C4-2B (cell line): ENCODE measurements at regions not wholly inside any gene's neighbourhood (a gene's known extent, or its start where the extent isn't known, plus 50 kb on each side); places are given as distances from the start of the nearest gene placed in this dataset.
"Not testable (repeated sequence)": the region's sequence is repeated elsewhere in the genome, so short reads cannot be mapped to it uniquely, and the experiment has no call there.

Experiments
- H3K27ac ChIP-seq: fragments of 450-650 bp; 2 replicates; pipeline ENCODE4 v1.5.1; 2017
- ZFX ChIP-seq: fragments of 450-650 bp; IDR thresholded peaks from 2 replicates; pipeline ENCODE4 v1.6.1; 2017
- TF ChIP-seq, protein P1 (sequence below): fragments of 450-650 bp; conservative IDR thresholded peaks from 2 replicates; pipeline ENCODE4 v1.5.1; 2017; ENCODE audit warnings: mild to moderate bottlenecking

- H3K27ac ChIP-seq: peak overlapping the region; percentile 56; the same call in 1 of the 2 replicates
These were observed 68.9 kb upstream of the NFE2L3 start for GRCh38 chr7:26083113-26083512.

DNA sequence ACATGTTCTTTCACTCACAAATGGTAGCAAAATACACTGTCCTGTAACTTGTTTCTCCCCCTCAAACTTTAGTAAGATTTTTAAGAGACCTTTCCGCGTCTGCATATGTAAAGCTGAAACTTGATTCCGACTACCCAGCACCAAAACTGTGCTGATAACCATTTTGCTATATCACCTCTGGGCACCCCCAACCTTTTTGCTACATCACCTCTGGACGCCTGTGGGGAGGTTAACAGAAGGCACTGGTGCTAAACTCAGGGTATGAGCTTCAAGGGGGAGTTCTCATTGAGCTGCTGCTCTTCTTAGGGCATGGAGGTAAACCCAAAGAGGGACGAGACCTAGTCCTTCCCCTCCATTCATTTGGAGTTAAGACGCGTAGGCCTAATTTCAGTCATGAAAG is 67.6 kb upstream of the NFE2L3 start:
- TF ChIP-seq ZFX: no peak
- TF ChIP-seq, protein P1, sequence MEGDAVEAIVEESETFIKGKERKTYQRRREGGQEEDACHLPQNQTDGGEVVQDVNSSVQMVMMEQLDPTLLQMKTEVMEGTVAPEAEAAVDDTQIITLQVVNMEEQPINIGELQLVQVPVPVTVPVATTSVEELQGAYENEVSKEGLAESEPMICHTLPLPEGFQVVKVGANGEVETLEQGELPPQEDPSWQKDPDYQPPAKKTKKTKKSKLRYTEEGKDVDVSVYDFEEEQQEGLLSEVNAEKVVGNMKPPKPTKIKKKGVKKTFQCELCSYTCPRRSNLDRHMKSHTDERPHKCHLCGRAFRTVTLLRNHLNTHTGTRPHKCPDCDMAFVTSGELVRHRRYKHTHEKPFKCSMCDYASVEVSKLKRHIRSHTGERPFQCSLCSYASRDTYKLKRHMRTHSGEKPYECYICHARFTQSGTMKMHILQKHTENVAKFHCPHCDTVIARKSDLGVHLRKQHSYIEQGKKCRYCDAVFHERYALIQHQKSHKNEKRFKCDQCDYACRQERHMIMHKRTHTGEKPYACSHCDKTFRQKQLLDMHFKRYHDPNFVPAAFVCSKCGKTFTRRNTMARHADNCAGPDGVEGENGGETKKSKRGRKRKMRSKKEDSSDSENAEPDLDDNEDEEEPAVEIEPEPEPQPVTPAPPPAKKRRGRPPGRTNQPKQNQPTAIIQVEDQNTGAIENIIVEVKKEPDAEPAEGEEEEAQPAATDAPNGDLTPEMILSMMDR: no peak
- H3K27ac ChIP-seq: no peak overlapping the region

More at GRCh38 chr7:26083113-26083512, 68.9 kb upstream of the NFE2L3 start:
- TF ChIP-seq ZFX: no peak
- TF ChIP-seq, protein P1: no peak

GRCh38 chr7:26085771-26086170 is 66.2 kb upstream of the NFE2L3 start:
- no peak for TF ChIP-seq ZFX
- TF ChIP-seq, protein P1: no peak
- no peak overlapping the region for H3K27ac ChIP-seq

- TF ChIP-seq ZFX: no peak
- TF ChIP-seq, protein P1: no peak
- no peak overlapping the region for H3K27ac ChIP-seq
These were observed 64.5 kb upstream of the NFE2L3 start for GRCh38 chr7:26087321-26088091.

DNA sequence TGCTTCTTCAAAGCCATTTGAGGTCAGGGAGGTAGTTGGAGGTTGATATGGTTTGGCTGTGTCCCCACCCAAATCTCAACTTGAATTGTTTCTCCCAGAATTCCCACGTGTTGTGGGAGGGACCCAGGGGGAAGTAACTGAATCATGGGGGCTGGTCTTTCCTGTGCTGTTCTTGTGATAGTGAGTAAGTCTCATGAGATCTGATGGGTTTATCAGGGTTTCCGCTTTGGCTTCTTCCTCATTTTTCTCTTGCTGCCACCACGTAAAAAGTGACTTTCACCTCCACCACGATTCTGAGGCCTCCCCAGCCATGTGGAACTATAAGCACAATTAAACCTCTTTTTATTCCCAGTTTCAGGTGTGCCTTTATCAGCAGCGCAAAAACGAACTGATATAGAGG is 62.5 kb upstream of the NFE2L3 start:
- H3K27ac ChIP-seq: not testable (repeated sequence)

- H3K27ac ChIP-seq: no peak overlapping the region
- TF ChIP-seq, protein P1: peak; percentile 88
- TF ChIP-seq ZFX: no peak
These were observed 61.0 kb upstream of the NFE2L3 start for GRCh38 chr7:26090927-26091519.

GRCh38 chr7:26091933-26092332 is 60.1 kb upstream of the NFE2L3 start:
- no peak overlapping the region for H3K27ac ChIP-seq
- TF ChIP-seq, protein P1: no peak
- TF ChIP-seq ZFX: no peak
